ENCODE measurements at regions not wholly inside any gene's neighbourhood (a gene's known extent, or its start where the extent isn't known, plus 50 kb on each side); places are given as distances from the start of the nearest gene placed in this dataset.
A peak's percentile ranks its signal among the peaks of the same experiment; 100 is the strongest.
"Not testable (repeated sequence)": the region's sequence is repeated elsewhere in the genome, so short reads cannot be mapped to it uniquely, and the experiment has no call there.

GRCh38 chr5:86566030-86566429 is 51.7 kb upstream of the COX7C start:
- WGBS, 2 experiments (ENCODE audit: extremely low coverage in 1 of 2, insufficient coverage in 1 of 2, insufficient read length in 1 of 2, insufficient replicate concordance in 2 of 2, low coverage in 1 of 2, low lambda C conversion rate in 2 of 2, missing lambda C conversion rate in 1 of 2) = 72% methylated on average over 3 of the region's 3 CpGs; no CpG with 5 or more reads in 1 of the 2 experiments
- POLR2A ChIA-PET (ENCODE audit: partially characterized antibody) = interaction anchor here (0.8 kb wide), 1 partner anchor 14 kb away, joined by 3 read pairs; no protein-coding TSS in a partner anchor

More at GRCh38 chr5:86566030-86566429, 51.7 kb upstream of the COX7C start:
- H4K91ac ChIP-seq (replicated peaks; ENCODE audit: insufficient read length, low read length); H3K4me2 ChIP-seq (ENCODE audit: insufficient read depth in 1 of 2, low read depth in 2 of 2, low read length in 2 of 2); H4K5ac ChIP-seq (ENCODE audit: insufficient read length, low read depth, low read length); FAIRE-seq; H3K79me1 ChIP-seq (ENCODE audit: low read depth, low read length); H3K23me2 ChIP-seq (ENCODE audit: low read depth, low read length); H3K18ac ChIP-seq (ENCODE audit: extremely low read depth, low read length); H3K23ac ChIP-seq (ENCODE audit: insufficient read length); H3K36me3 ChIP-seq (ENCODE audit: control insufficient read depth in 2 of 4, insufficient read depth in 4 of 4, low read length in 3 of 4); H3K27ac ChIP-seq (ENCODE audit: low read depth, low read length); H3K9me3 ChIP-seq (ENCODE audit: insufficient read depth in 2 of 2, low read depth in 1 of 2, low read length in 1 of 2); H3K4me1 ChIP-seq (replicated peaks in 1 of 4; ENCODE audit: control insufficient read depth in 3 of 4, insufficient read depth in 4 of 4, low read length in 3 of 4); H2BK120ac ChIP-seq (replicated peaks; ENCODE audit: low read depth, low read length); H4K20me1 ChIP-seq (replicated peaks in 1 of 2; ENCODE audit: control insufficient read depth in 1 of 2, insufficient read depth in 2 of 2, low read length in 2 of 2); H3K4me3 ChIP-seq (ENCODE audit: extremely low read depth in 1 of 4, insufficient read depth in 2 of 4, low read depth in 3 of 4, low read length in 4 of 4); H4K8ac ChIP-seq (ENCODE audit: extremely low read depth, insufficient read depth, low read length); H3K56ac ChIP-seq (replicated peaks; ENCODE audit: insufficient read length, low read depth, low read length); H3K4ac ChIP-seq (replicated peaks; ENCODE audit: insufficient read length, low read depth, low read length); H2AK5ac ChIP-seq (ENCODE audit: low read depth, low read length); H3K9ac ChIP-seq (replicated peaks in 1 of 4; ENCODE audit: extremely low read depth in 1 of 4, low read depth in 3 of 4, low read length in 3 of 4); DNase-seq (ENCODE audit: low read depth in 1 of 2, low spot score in 2 of 2); H3K79me2 ChIP-seq (ENCODE audit: control insufficient read depth in 1 of 2, insufficient read depth in 2 of 2, low read length in 2 of 2); H3K27me3 ChIP-seq (replicated peaks in 1 of 4; ENCODE audit: control insufficient read depth in 3 of 4, extremely low read depth in 1 of 4, insufficient read depth in 3 of 4, low read length in 3 of 4); H2BK20ac ChIP-seq (ENCODE audit: low read length); H3K14ac ChIP-seq (ENCODE audit: insufficient read length): not testable (repeated sequence)
- H2BK5ac ChIP-seq (ENCODE audit: low read depth, low read length) = 0 out of 2 replicates have a peak overlapping the region, but pooled peaks have one; percentile 44
- TF ChIP-seq CTCF (IDR thresholded peaks at IDR 0.05; ENCODE audit: control extremely low read depth in 1 of 3, insufficient read depth in 1 of 3, low read depth in 1 of 3, low read length in 3 of 3) (peak in 2 of 3 experiments; percentile 31 to 44; a peak in 3 of 4 replicates), RAD21 (IDR thresholded peaks at IDR 0.05 in 1 of 2, conservative IDR thresholded peaks at IDR 0.05 in 1 of 2; ENCODE audit: low read depth in 2 of 2, low read length in 2 of 2) (peak; percentile 52 to 63)
- CTCF ChIA-PET (ENCODE audit: partially characterized antibody) = interaction anchor here (0.6 to 5.0 kb wide), 25 partner anchors 8 to 314 kb away, joined by 3 to 21 read pairs (median 4); no protein-coding TSS in a partner anchor
- H2AFZ ChIP-seq (ENCODE audit: low read length) = peak overlapping the region; percentile 82; the same call in 1 of the 2 replicates
- peak overlapping the region; percentile 75; the same call in 1 of the 2 replicates for H2BK12ac ChIP-seq (ENCODE audit: low read depth, low read length)
- 0 out of 2 replicates have a peak overlapping the region, but pooled peaks have one; percentile 40 for H2BK15ac ChIP-seq (ENCODE audit: low read length)

Measured in H1 (cell line).